ENCODE measurements at regions not wholly inside any gene's neighbourhood (a gene's known extent, or its start where the extent isn't known, plus 50 kb on each side); places are given as distances from the start of the nearest gene placed in this dataset.

- no peak for TF ChIP-seq CTCF (IDR thresholded peaks at IDR 0.05)
- no peak for TF ChIP-seq ZFX (IDR thresholded peaks at IDR 0.05; ENCODE audit: borderline replicate concordance)
These were observed 175.5 kb upstream of the SLC30A5 start for GRCh38 chr5:68918306-68918705.
